NT2/D1 (cell line): ENCODE measurements at regions not wholly inside any gene's neighbourhood (a gene's known extent, or its start where the extent isn't known, plus 50 kb on each side); places are given as distances from the start of the nearest gene placed in this dataset.

ENCODE experiments used
- DNase-seq: peaks from one replicate; pipeline ENCODE4 v3.0.0-alpha.2; 2011; ENCODE audit warnings: low read depth, low spot score
- H3K27me3 ChIP-seq: 2 replicates; pipeline ENCODE4 v1.6.0; 2011; ENCODE audit warnings: mild to moderate bottlenecking; ENCODE audit not compliant: insufficient read length, insufficient read depth
- H3K36me3 ChIP-seq: 2 replicates; pipeline ENCODE4 v1.6.1; 2011; ENCODE audit warnings: mild to moderate bottlenecking, low read length, mixed read lengths; ENCODE audit not compliant: insufficient read depth, insufficient read length
- H3K4me1 ChIP-seq: 2 replicates; pipeline ENCODE4 v1.5.1; 2011; ENCODE audit not compliant: insufficient read depth, insufficient read length
- H3K4me3 ChIP-seq: 2 replicates; pipeline ENCODE4 v1.5.1; 2011; ENCODE audit warnings: low read depth; ENCODE audit not compliant: insufficient read length
- H3K9ac ChIP-seq: 2 replicates; pipeline ENCODE4 v1.6.0; 2011; ENCODE audit warnings: low read depth; ENCODE audit not compliant: insufficient read length
- H3K9me3 ChIP-seq: 2 replicates; pipeline ENCODE4 v1.5.1; 2011; ENCODE audit warnings: mild to moderate bottlenecking, low read length; ENCODE audit not compliant: insufficient read depth
- SUZ12 ChIP-seq: IDR thresholded peaks from 2 replicates; pipeline ENCODE4 v1.6.1; 2011; ENCODE audit not compliant: insufficient read length, insufficient read depth; ENCODE audit errors: extremely low read depth
- YY1 ChIP-seq: IDR thresholded peaks from 2 replicates; pipeline ENCODE4 v1.6.1; 2011; ENCODE audit not compliant: insufficient read length, insufficient read depth
- ZNF274 ChIP-seq: IDR thresholded peaks from 2 replicates; pipeline ENCODE4 v1.6.1; 2011; ENCODE audit warnings: mild to moderate bottlenecking, low read depth, low read length

GRCh38 chrY:7453336-7453735 is 541.8 kb upstream of the AMELY start:
- TF ChIP-seq ZNF274, result no peak
- TF ChIP-seq SUZ12, result no peak
- no peak for TF ChIP-seq YY1
- no peaks in the 10 kb centered on the region for H3K36me3 ChIP-seq
- no peak for DNase-seq
- H3K4me3 ChIP-seq, result no peak overlapping the region
- no peaks in the 10 kb centered on the region for H3K9me3 ChIP-seq
- H3K9ac ChIP-seq, result no peak overlapping the region
- H3K27me3 ChIP-seq, result no peaks in the 10 kb centered on the region
- no peaks in the 10 kb centered on the region for H3K4me1 ChIP-seq

GRCh38 chrY:7452246-7452645 is 540.7 kb upstream of the AMELY start:
- Histone ChIP-seq H3K4me1 (no peaks in the 10 kb centered on the region), H3K9ac (no peak overlapping the region), H3K36me3 (no peaks in the 10 kb centered on the region), H3K27me3 (no peaks in the 10 kb centered on the region), H3K4me3 (no peak overlapping the region), H3K9me3 (no peaks in the 10 kb centered on the region)
- TF ChIP-seq YY1, result no peak
- no peak for TF ChIP-seq ZNF274
- TF ChIP-seq SUZ12, result no peak
- DNase-seq, result no peak

- no peak for DNase-seq
- Histone ChIP-seq H3K9ac (no peak overlapping the region), H3K4me3 (no peak overlapping the region), H3K27me3 (no peaks in the 10 kb centered on the region), H3K36me3 (no peaks in the 10 kb centered on the region), H3K4me1 (no peaks in the 10 kb centered on the region), H3K9me3 (no peaks in the 10 kb centered on the region)
- TF ChIP-seq SUZ12, result no peak
These were observed 538.3 kb upstream of the AMELY start for GRCh38 chrY:7449860-7450259.

- Histone ChIP-seq H3K9me3 (no peaks in the 10 kb centered on the region), H3K9ac (no peak overlapping the region), H3K27me3 (no peaks in the 10 kb centered on the region), H3K4me1 (no peaks in the 10 kb centered on the region), H3K36me3 (no peaks in the 10 kb centered on the region), H3K4me3 (no peak overlapping the region)
- TF ChIP-seq YY1 (no peak), ZNF274 (no peak), SUZ12 (no peak)
- no peak for DNase-seq
These were observed 537.1 kb upstream of the AMELY start for GRCh38 chrY:7448687-7449086.

- Histone ChIP-seq H3K36me3 (no peaks in the 10 kb centered on the region), H3K4me1 (no peaks in the 10 kb centered on the region), H3K9ac (no peak overlapping the region), H3K27me3 (no peaks in the 10 kb centered on the region), H3K9me3 (no peaks in the 10 kb centered on the region), H3K4me3 (no peak overlapping the region)
- no peak for DNase-seq
- TF ChIP-seq YY1, result no peak
- TF ChIP-seq SUZ12, result no peak
- no peak for TF ChIP-seq ZNF274
These were observed 536.4 kb upstream of the AMELY start for GRCh38 chrY:7447881-7448516.

- no peak for TF ChIP-seq YY1
- TF ChIP-seq ZNF274, result no peak
- TF ChIP-seq SUZ12, result no peak
- no peak overlapping the region for H3K4me3 ChIP-seq
- H3K36me3 ChIP-seq, result no peaks in the 10 kb centered on the region
- no peaks in the 10 kb centered on the region for H3K4me1 ChIP-seq
- DNase-seq, result no peak
- no peak overlapping the region for H3K9ac ChIP-seq
- no peaks in the 10 kb centered on the region for H3K9me3 ChIP-seq
- H3K27me3 ChIP-seq, result no peaks in the 10 kb centered on the region
These were observed 532.6 kb upstream of the AMELY start for GRCh38 chrY:7444141-7444540.

GRCh38 chrY:7440796-7441530 is 529.4 kb upstream of the AMELY start:
- Histone ChIP-seq H3K4me3 (no peak overlapping the region), H3K9me3 (no peaks in the 10 kb centered on the region), H3K36me3 (no peaks in the 10 kb centered on the region), H3K4me1 (no peaks in the 10 kb centered on the region), H3K9ac (no peak overlapping the region), H3K27me3 (no peaks in the 10 kb centered on the region)
- no peak for TF ChIP-seq SUZ12
- TF ChIP-seq YY1, result no peak
- no peak for TF ChIP-seq ZNF274
- DNase-seq, result no peak

GRCh38 chrY:7437086-7437485 is 525.5 kb upstream of the AMELY start:
- DNase-seq, result no peak
- H3K27me3 ChIP-seq, result no peaks in the 10 kb centered on the region
- H3K4me3 ChIP-seq, result no peak overlapping the region

More at GRCh38 chrY:7437086-7437485, 525.5 kb upstream of the AMELY start:
- TF ChIP-seq ZNF274 (no peak), SUZ12 (no peak), YY1 (no peak)
- no peaks in the 10 kb centered on the region for H3K36me3 ChIP-seq
- H3K9me3 ChIP-seq, result no peaks in the 10 kb centered on the region
- H3K4me1 ChIP-seq, result no peaks in the 10 kb centered on the region
- no peak overlapping the region for H3K9ac ChIP-seq
